Prostate gland (tissue), 2 donors: ENCODE measurements at regions not wholly inside any gene's neighbourhood (a gene's known extent, or its start where the extent isn't known, plus 50 kb on each side); places are given as distances from the start of the nearest gene placed in this dataset.

Experiments
- CTCF ChIP-seq, 4 experiments: fragments of 200-600 bp in 2 of 4; fragments of 450-650 bp in 2 of 4; sonication (generic) in 2 of 4; IDR thresholded peaks; 1 replicate in 3 of 4; 2 replicates in 1 of 4; pipeline ENCODE4 v1.5.1; 2016 to 2019; ENCODE audit warnings: antibody characterized with exemption in 4 of 4, mild to moderate bottlenecking in 2 of 4, moderate library complexity in 2 of 4
- POLR2A ChIP-seq: fragments of 450-650 bp; IDR thresholded peaks from one replicate; pipeline ENCODE4 v1.6.1; 2016; ENCODE audit warnings: antibody characterized with exemption, mild to moderate bottlenecking
- POLR2AphosphoS5 ChIP-seq: sonication (generic); formaldehyde crosslinking; IDR thresholded peaks from one replicate; pipeline ENCODE4 v1.6.1; 2017; ENCODE audit warnings: antibody characterized with exemption

- no peak for TF ChIP-seq CTCF (IDR thresholded peaks at IDR 0.05)
- TF ChIP-seq POLR2AphosphoS5 = no peak
- no peak for TF ChIP-seq POLR2A
These were observed 980.5 kb upstream of the CNTN5 start for GRCh38 chr11:98040061-98040808.
